Erythroblast (primary cell): ENCODE measurements at regions not wholly inside any gene's neighbourhood (a gene's known extent, or its start where the extent isn't known, plus 50 kb on each side); places are given as distances from the start of the nearest gene placed in this dataset.

Source experiments
- GATA1 ChIP-seq: IDR thresholded peaks from 2 replicates; pipeline ENCODE4 v1.6.1; 2011; ENCODE audit warnings: low read depth, mild to moderate bottlenecking, control low read depth, low read length, moderate library complexity
- POLR2A ChIP-seq: IDR thresholded peaks from 2 replicates; pipeline ENCODE4 v1.6.1; 2011; ENCODE audit warnings: mild to moderate bottlenecking, low read length

GRCh38 chr1:213397638-213398037, 346.6 kb downstream of the RPS6KC1 start:
- TF ChIP-seq POLR2A = no peak
- TF ChIP-seq GATA1 = no peak
